ENCODE measurements at regions not wholly inside any gene's neighbourhood (a gene's known extent, or its start where the extent isn't known, plus 50 kb on each side); places are given as distances from the start of the nearest gene placed in this dataset.
"Not testable (repeated sequence)": the region's sequence is repeated elsewhere in the genome, so short reads cannot be mapped to it uniquely, and the experiment has no call there.

- H3K4me3 ChIP-seq (ENCODE audit: low read length): no peak overlapping the region
- no peak overlapping the region for H3K9ac ChIP-seq (ENCODE audit: extremely low read depth, low read length, poor library complexity, severe bottlenecking)
- no peaks in the 10 kb centered on the region for H3K4me1 ChIP-seq (ENCODE audit: control insufficient read depth, insufficient read depth, low read length)
- no peak for DNase-seq
- no peak for TF ChIP-seq CTCF (conservative IDR thresholded peaks at IDR 0.05)
- no peaks in the 10 kb centered on the region for H3K9me3 ChIP-seq (ENCODE audit: control insufficient read depth, low read length)
- Mint-ChIP-seq H3K27me3 (ENCODE audit: insufficient read depth) (no peaks in the 10 kb centered on the region), H3K9me3 (peaks cover 5% of the 10 kb centered on the region), H3K36me3 (ENCODE audit: low read depth) (no peaks in the 10 kb centered on the region), H3K4me3 (no peak overlapping the region), H3K4me1 (peaks cover 24% of the 10 kb centered on the region), H3K27ac (no peak overlapping the region)
- H3K36me3 ChIP-seq (ENCODE audit: control insufficient read depth, insufficient read depth, low read length): no peaks in the 10 kb centered on the region
- no peak overlapping the region for H3K27ac ChIP-seq (ENCODE audit: low read depth, low read length)
- H3K27me3 ChIP-seq (ENCODE audit: control insufficient read depth, insufficient read depth, low read length, poor library complexity, severe bottlenecking): no peaks in the 10 kb centered on the region
These were observed 57.6 kb upstream of the RC3H1 start for GRCh38 chr1:174079796-174080195.

GRCh38 chr1:174078916-174079315 is 56.8 kb upstream of the RC3H1 start:
- not testable (repeated sequence) for H3K9ac ChIP-seq (ENCODE audit: extremely low read depth, low read length, poor library complexity, severe bottlenecking); H3K36me3 ChIP-seq (ENCODE audit: control insufficient read depth, insufficient read depth, low read length); H3K36me3 Mint-ChIP-seq (ENCODE audit: low read depth); H3K9me3 Mint-ChIP-seq; H3K27me3 Mint-ChIP-seq (ENCODE audit: insufficient read depth); H3K27ac ChIP-seq (ENCODE audit: low read depth, low read length); H3K4me3 ChIP-seq (ENCODE audit: low read length); H3K27ac Mint-ChIP-seq; H3K4me3 Mint-ChIP-seq; DNase-seq; H3K4me1 ChIP-seq (ENCODE audit: control insufficient read depth, insufficient read depth, low read length); H3K27me3 ChIP-seq (ENCODE audit: control insufficient read depth, insufficient read depth, low read length, poor library complexity, severe bottlenecking); H3K9me3 ChIP-seq (ENCODE audit: control insufficient read depth, low read length)
- 94 to 95% methylated on average over 3 to 5 of the region's 5 CpGs for WGBS, 2 experiments (ENCODE audit: insufficient coverage in 1 of 2, insufficient read length in 1 of 2)
- peaks cover 24% of the 10 kb centered on the region for H3K4me1 Mint-ChIP-seq

- WGBS, 2 experiments (ENCODE audit: insufficient coverage in 1 of 2, insufficient read length in 1 of 2): 74 to 76% methylated on average over 2 to 7 of the region's 7 CpGs
These were observed 55.8 kb upstream of the RC3H1 start for GRCh38 chr1:174077749-174078490.

More at GRCh38 chr1:174077749-174078490, 55.8 kb upstream of the RC3H1 start:
- no peak overlapping the region for H3K9ac ChIP-seq (ENCODE audit: extremely low read depth, low read length, poor library complexity, severe bottlenecking)
- H3K9me3 ChIP-seq (ENCODE audit: control insufficient read depth, low read length): no peaks in the 10 kb centered on the region
- H3K27ac Mint-ChIP-seq: no peak overlapping the region
- no peaks in the 10 kb centered on the region for H3K36me3 Mint-ChIP-seq (ENCODE audit: low read depth)
- no peak overlapping the region for H3K4me3 ChIP-seq (ENCODE audit: low read length)
- peaks cover 5% of the 10 kb centered on the region for H3K9me3 Mint-ChIP-seq
- no peaks in the 10 kb centered on the region for H3K27me3 ChIP-seq (ENCODE audit: control insufficient read depth, insufficient read depth, low read length, poor library complexity, severe bottlenecking)
- peaks cover 24% of the 10 kb centered on the region for H3K4me1 Mint-ChIP-seq
- H3K4me1 ChIP-seq (ENCODE audit: control insufficient read depth, insufficient read depth, low read length): no peaks in the 10 kb centered on the region
- peak; percentile 53 for DNase-seq
- no peaks in the 10 kb centered on the region for H3K27me3 Mint-ChIP-seq (ENCODE audit: insufficient read depth)
- TF ChIP-seq CTCF (conservative IDR thresholded peaks at IDR 0.05): no peak
- H3K27ac ChIP-seq (ENCODE audit: low read depth, low read length): no peak overlapping the region
- H3K4me3 Mint-ChIP-seq: no peak overlapping the region
- no peaks in the 10 kb centered on the region for H3K36me3 ChIP-seq (ENCODE audit: control insufficient read depth, insufficient read depth, low read length)

Data from endodermal cell (in vitro differentiated cells).